ENCODE measurements at regions not wholly inside any gene's neighbourhood (a gene's known extent, or its start where the extent isn't known, plus 50 kb on each side); places are given as distances from the start of the nearest gene placed in this dataset.

GRCh38 chr11:121749691-121750090, 296.9 kb upstream of the SORL1-AS1 start:
- TF ChIP-seq POLR2A (IDR thresholded peaks at IDR 0.05) (no peak), CTCF (IDR thresholded peaks at IDR 0.05) (no peak)

All from adrenal gland (tissue), 5 donors.